Activated CD4-positive, alpha-beta T cell treated with anti-CD3 and anti-CD28 coated beads, Interleukin-2, amount 50 U/mL, for 1 hour (primary cell): ENCODE measurements at regions not wholly inside any gene's neighbourhood (a gene's known extent, or its start where the extent isn't known, plus 50 kb on each side); places are given as distances from the start of the nearest gene placed in this dataset.
"Not testable (repeated sequence)": the region's sequence is repeated elsewhere in the genome, so short reads cannot be mapped to it uniquely, and the experiment has no call there.

ENCODE experiments used
- DNase-seq: peaks from one replicate; pipeline ENCODE4 v3.0.0-alpha.2; 2020

- no peak for DNase-seq
These were observed 375.5 kb downstream of the ALG10 start for GRCh38 chr12:34397591-34398365.

GRCh38 chr12:34398366-34398705 lies 376.0 kb downstream of the ALG10 start:
- DNase-seq: no peak

- DNase-seq: no peak
These were observed 376.7 kb downstream of the ALG10 start for GRCh38 chr12:34398706-34399630.

GRCh38 chr12:34399631-34400410 lies 377.5 kb downstream of the ALG10 start:
- no peak for DNase-seq

- DNase-seq: no peak
These were observed 378.1 kb downstream of the ALG10 start for GRCh38 chr12:34400411-34400881.

GRCh38 chr12:34400986-34401658 lies 378.8 kb downstream of the ALG10 start:
- DNase-seq: no peak

GRCh38 chr12:34401659-34402227 lies 379.4 kb downstream of the ALG10 start:
- DNase-seq: no peak

- no peak for DNase-seq
These were observed 380.1 kb downstream of the ALG10 start for GRCh38 chr12:34402228-34402898.

- DNase-seq: no peak
These were observed 380.8 kb downstream of the ALG10 start for GRCh38 chr12:34402899-34403705.

GRCh38 chr12:34403706-34404376 lies 381.5 kb downstream of the ALG10 start:
- DNase-seq: no peak

GRCh38 chr12:34404377-34405285 lies 382.3 kb downstream of the ALG10 start:
- no peak for DNase-seq

- DNase-seq: no peak
These were observed 383.3 kb downstream of the ALG10 start for GRCh38 chr12:34405286-34406227.

GRCh38 chr12:34406228-34406995 lies 384.1 kb downstream of the ALG10 start:
- no peak for DNase-seq

GRCh38 chr12:34406996-34407300 lies 384.7 kb downstream of the ALG10 start:
- DNase-seq: no peak

GRCh38 chr12:34407813-34408212 lies 385.5 kb downstream of the ALG10 start:
- DNase-seq: no peak

- DNase-seq: not testable (repeated sequence)
These were observed 409.2 kb downstream of the ALG10 start for GRCh38 chr12:34431509-34431908.
